GM12873 (cell line): ENCODE measurements at regions not wholly inside any gene's neighbourhood (a gene's known extent, or its start where the extent isn't known, plus 50 kb on each side); places are given as distances from the start of the nearest gene placed in this dataset.

ENCODE experiments used
- TF ChIP-seq, protein P1 (sequence below): IDR thresholded peaks from 2 replicates; pipeline ENCODE4 v1.5.1; 2012; ENCODE audit warnings: low read depth, mild to moderate bottlenecking, moderate library complexity, low read length, control low read depth; ENCODE audit not compliant: insufficient read depth; ENCODE audit errors: missing control alignments

DNA sequence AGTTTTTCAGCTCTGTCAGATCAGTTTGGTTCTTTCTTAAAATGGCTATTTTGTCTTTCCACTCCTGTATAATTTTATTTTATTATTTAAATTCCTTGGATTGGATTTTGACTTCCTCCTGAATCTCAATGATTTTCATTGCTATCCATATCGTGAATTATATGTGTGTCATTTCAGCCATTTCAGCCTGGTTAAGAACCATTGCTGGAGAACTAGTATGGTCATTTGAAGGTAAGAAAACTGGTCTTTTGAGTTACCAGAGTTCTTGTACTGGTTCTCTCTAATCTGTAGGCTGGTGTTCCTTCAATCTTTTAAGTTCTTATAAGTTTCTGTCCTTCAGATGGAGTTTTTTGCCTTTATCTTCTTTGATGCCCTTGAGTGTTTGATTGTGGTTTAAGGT lies 815.5 kb downstream of the KLHL13 start:
- TF ChIP-seq, protein P1, sequence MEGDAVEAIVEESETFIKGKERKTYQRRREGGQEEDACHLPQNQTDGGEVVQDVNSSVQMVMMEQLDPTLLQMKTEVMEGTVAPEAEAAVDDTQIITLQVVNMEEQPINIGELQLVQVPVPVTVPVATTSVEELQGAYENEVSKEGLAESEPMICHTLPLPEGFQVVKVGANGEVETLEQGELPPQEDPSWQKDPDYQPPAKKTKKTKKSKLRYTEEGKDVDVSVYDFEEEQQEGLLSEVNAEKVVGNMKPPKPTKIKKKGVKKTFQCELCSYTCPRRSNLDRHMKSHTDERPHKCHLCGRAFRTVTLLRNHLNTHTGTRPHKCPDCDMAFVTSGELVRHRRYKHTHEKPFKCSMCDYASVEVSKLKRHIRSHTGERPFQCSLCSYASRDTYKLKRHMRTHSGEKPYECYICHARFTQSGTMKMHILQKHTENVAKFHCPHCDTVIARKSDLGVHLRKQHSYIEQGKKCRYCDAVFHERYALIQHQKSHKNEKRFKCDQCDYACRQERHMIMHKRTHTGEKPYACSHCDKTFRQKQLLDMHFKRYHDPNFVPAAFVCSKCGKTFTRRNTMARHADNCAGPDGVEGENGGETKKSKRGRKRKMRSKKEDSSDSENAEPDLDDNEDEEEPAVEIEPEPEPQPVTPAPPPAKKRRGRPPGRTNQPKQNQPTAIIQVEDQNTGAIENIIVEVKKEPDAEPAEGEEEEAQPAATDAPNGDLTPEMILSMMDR = no peak

DNA sequence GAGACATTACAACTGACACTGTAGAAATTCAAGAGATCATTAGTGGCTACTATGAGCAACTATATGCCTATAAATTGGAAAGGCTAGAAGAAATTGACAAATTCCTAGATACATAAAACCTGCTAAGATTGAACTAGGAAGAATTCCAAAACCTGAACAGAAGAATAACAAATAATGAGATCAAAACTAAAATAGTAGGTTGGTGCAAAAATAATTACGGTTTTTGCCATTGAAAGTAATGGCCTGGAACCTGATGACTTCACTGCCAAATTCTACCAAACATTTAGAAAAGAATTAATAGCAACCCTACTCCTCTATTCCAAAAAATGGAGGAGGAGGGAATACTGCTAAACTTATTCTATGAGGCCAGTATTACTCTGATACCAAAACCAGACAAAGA lies 824.9 kb downstream of the KLHL13 start:
- TF ChIP-seq, protein P1 = no peak

DNA sequence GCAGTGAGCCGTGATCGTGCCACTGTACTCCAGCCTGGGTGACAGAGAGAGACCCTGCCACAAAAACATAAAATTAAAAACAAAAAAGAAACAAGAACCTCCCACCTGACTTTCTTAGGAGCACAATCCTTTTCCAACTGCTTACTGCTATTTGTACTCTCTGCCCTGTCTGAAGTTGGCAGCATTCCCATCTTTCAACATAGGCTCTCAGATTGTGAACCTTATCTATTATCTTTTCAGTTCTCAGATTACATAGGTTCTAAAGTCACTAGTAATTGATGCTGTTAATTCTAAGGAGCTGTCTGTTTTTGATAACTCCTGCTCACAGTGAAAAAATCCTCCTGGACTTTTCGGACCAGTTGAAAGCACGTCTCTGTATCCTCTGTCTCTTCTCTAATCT lies 812.2 kb upstream of the CT83 start:
- TF ChIP-seq, protein P1 = no peak
